Activated CD8-positive, alpha-beta memory T cell treated with anti-CD3 and anti-CD28 coated beads, Interleukin-2, amount 50 U/mL, for 48 hours (primary cell): ENCODE measurements at regions not wholly inside any gene's neighbourhood (a gene's known extent, or its start where the extent isn't known, plus 50 kb on each side); places are given as distances from the start of the nearest gene placed in this dataset.
"Not testable (repeated sequence)": the region's sequence is repeated elsewhere in the genome, so short reads cannot be mapped to it uniquely, and the experiment has no call there.

ENCODE experiments used
- DNase-seq: peaks from one replicate; pipeline ENCODE4 v3.0.0-alpha.2; 2020

- DNase-seq, result no peak
Observed at GRCh38 chr2:122244598-122245229, 489.3 kb downstream of the TSN start.

- DNase-seq, result no peak
Observed at GRCh38 chr2:122249673-122250072, 494.2 kb downstream of the TSN start.

GRCh38 chr2:122251158-122251557 lies 495.7 kb downstream of the TSN start:
- DNase-seq, result no peak

GRCh38 chr2:122251566-122251965 lies 496.1 kb downstream of the TSN start:
- no peak for DNase-seq

GRCh38 chr2:122255924-122256323 lies 500.5 kb downstream of the TSN start:
- DNase-seq, result no peak

GRCh38 chr2:122261911-122262310 lies 506.5 kb downstream of the TSN start:
- no peak for DNase-seq

GRCh38 chr2:122263746-122264145 lies 508.3 kb downstream of the TSN start:
- no peak for DNase-seq

GRCh38 chr2:122266636-122267035 lies 511.2 kb downstream of the TSN start:
- DNase-seq, result no peak

GRCh38 chr2:122267947-122268346 lies 512.5 kb downstream of the TSN start:
- DNase-seq, result no peak

GRCh38 chr2:122273785-122274419 lies 518.5 kb downstream of the TSN start:
- no peak for DNase-seq

- no peak for DNase-seq
Observed at GRCh38 chr2:122277956-122278355, 522.5 kb downstream of the TSN start.

- DNase-seq, result no peak
Observed at GRCh38 chr2:122300758-122301157, 545.3 kb downstream of the TSN start.

- DNase-seq, result no peak
Observed at GRCh38 chr2:122307763-122308162, 552.3 kb downstream of the TSN start.

GRCh38 chr2:122315306-122315705 lies 559.9 kb downstream of the TSN start:
- DNase-seq, result no peak

- no peak for DNase-seq
Observed at GRCh38 chr2:122319539-122320132, 564.2 kb downstream of the TSN start.

- DNase-seq, result no peak
Observed at GRCh38 chr2:122322815-122323214, 567.4 kb downstream of the TSN start.

- no peak for DNase-seq
Observed at GRCh38 chr2:122323927-122324326, 568.5 kb downstream of the TSN start.

- DNase-seq, result no peak
Observed at GRCh38 chr2:122326471-122326870, 571.0 kb downstream of the TSN start.

GRCh38 chr2:122328816-122329215 lies 573.4 kb downstream of the TSN start:
- DNase-seq, result no peak

GRCh38 chr2:122329278-122329677 lies 573.8 kb downstream of the TSN start:
- DNase-seq, result no peak

- DNase-seq, result no peak
Observed at GRCh38 chr2:122333932-122334331, 578.5 kb downstream of the TSN start.

- DNase-seq, result no peak
Observed at GRCh38 chr2:122338000-122338399, 582.5 kb downstream of the TSN start.

- no peak for DNase-seq
Observed at GRCh38 chr2:122340246-122340645, 584.8 kb downstream of the TSN start.

- DNase-seq, result no peak
Observed at GRCh38 chr2:122341007-122341406, 585.6 kb downstream of the TSN start.

GRCh38 chr2:122352151-122352550 lies 596.7 kb downstream of the TSN start:
- DNase-seq, result not testable (repeated sequence)
